ENCODE measurements at regions not wholly inside any gene's neighbourhood (a gene's known extent, or its start where the extent isn't known, plus 50 kb on each side); places are given as distances from the start of the nearest gene placed in this dataset.

DNA sequence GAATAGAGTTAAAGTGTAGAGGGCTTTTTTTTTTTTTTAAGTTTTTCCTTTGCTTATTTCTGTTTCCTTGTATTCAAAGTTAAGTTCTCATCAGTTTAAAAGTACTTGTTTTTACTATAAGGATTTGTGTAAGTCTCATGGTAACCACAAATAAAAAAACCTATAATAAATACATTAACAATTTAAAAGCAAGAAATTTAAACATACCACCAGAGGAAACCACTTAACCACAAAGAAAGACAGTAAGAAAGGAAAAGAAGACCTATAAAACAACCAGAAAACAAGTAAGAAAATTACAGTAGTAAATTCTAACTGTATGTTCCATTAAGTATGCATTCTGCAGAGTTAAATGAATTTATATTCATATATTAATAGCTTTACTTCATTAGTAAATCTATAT is 999.1 kb upstream of the ATXN8OS start:
- TF ChIP-seq, protein P1, sequence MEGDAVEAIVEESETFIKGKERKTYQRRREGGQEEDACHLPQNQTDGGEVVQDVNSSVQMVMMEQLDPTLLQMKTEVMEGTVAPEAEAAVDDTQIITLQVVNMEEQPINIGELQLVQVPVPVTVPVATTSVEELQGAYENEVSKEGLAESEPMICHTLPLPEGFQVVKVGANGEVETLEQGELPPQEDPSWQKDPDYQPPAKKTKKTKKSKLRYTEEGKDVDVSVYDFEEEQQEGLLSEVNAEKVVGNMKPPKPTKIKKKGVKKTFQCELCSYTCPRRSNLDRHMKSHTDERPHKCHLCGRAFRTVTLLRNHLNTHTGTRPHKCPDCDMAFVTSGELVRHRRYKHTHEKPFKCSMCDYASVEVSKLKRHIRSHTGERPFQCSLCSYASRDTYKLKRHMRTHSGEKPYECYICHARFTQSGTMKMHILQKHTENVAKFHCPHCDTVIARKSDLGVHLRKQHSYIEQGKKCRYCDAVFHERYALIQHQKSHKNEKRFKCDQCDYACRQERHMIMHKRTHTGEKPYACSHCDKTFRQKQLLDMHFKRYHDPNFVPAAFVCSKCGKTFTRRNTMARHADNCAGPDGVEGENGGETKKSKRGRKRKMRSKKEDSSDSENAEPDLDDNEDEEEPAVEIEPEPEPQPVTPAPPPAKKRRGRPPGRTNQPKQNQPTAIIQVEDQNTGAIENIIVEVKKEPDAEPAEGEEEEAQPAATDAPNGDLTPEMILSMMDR (conservative IDR thresholded peaks at IDR 0.05; ENCODE audit: low read depth, low read length) = no peak
- no peak for TF ChIP-seq EZH2 (IDR thresholded peaks at IDR 0.05; ENCODE audit: borderline replicate concordance, low read depth, low read length, poor library complexity, severe bottlenecking)

Data from A673 (cell line).